ENCODE measurements at regions not wholly inside any gene's neighbourhood (a gene's known extent, or its start where the extent isn't known, plus 50 kb on each side); places are given as distances from the start of the nearest gene placed in this dataset.

DNA sequence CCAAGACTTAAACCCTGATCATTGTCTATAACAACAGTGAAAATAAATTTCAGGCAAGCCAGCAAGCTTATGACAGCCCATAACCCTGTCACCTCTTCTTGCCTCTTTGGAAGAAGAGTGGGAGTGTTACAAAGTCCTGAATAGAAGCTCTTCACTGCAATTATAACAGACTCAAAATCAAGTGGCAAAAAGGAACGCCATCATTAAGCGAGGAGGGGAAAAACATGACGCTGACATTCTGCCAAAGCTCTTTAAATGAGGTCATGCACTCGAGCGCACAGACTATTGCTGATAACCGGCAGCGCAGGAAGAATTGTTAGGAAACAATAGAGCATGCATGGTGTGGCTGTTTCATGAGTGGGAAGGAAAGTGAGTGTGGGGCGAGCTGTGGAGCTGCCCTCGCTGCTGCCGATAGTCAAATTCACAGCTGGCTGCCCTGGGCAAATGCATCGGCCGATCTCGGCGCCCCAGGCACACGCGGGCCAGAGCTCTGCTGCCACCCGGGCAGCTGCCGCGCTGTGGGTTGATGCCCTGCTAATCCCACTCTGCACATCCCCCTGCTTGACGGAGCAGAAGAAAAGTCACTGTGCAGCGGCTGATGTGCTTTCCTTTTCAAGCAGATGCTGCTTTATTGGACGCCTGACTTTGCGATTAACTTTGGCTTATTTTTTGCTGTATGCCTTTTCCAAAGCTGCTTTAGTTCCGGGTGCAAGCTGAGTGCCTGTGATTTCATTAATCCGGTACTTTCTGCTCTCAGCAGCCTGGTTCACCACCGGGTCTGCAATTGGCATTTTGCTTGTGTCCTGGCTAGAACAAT lies 102.4 kb upstream of the ST6GALNAC5 start:
- peak; percentile 81 for DNase-seq (ENCODE audit: low spot score)

DNA sequence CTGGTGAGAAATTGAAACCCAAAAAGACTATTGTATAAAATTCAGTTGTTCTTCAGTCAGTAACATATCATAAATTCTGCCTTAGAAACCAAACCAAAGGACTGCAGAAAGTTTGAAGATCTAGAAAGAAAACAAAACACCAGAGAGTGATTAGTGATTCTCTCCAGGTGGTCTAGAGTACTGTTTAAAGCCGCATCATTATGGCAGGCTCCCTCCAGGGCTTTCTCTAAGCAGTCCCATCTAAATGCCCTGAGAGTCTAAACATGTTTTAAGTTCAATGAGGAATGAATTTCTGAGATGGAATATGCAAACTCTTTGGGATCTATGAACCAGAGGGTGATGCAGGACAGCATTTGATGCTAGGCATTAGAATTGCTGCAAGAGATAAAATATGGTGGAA lies 100.9 kb upstream of the ST6GALNAC5 start:
- no peak for DNase-seq (ENCODE audit: low spot score)

DNA sequence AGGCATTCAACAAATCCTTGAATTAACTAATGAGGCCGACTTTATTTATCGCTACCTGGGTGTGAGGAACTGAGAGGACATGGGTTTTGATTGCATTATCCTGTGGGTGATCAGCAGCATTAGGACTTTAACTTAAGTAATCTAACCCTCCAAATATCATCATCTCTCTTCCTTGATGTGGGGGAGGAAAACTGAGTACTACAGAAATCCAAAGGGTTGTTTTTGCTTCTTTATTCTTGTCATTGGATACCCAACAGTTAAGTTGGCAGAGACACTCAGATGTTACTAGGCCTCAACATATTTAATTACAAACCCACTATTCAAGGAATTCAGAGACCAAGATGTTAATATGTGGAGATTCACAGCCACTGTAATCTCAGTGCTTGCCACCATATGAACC lies 97.4 kb upstream of the ST6GALNAC5 start:
- no peak for DNase-seq (ENCODE audit: low spot score)

DNA sequence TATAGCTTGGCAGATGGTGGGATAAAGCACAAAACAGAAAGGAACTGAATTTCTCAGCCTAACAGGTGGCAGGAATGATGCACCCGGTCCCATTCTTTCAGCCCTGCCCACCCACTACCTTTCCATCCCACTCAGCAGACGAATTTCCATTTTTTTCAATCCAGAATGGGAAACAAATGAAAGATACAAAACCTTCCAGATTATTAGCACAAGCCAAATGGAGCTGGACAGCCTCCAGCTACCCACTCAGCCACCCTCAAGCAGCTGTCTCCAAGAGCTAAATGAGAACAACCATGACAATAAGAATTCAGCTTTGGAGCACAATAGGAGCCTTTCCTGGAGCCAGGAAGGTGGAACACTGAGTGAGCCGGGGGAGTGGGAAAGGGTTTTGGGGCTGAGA lies 96.3 kb upstream of the ST6GALNAC5 start:
- DNase-seq (ENCODE audit: low spot score), result peak; percentile 14

DNA sequence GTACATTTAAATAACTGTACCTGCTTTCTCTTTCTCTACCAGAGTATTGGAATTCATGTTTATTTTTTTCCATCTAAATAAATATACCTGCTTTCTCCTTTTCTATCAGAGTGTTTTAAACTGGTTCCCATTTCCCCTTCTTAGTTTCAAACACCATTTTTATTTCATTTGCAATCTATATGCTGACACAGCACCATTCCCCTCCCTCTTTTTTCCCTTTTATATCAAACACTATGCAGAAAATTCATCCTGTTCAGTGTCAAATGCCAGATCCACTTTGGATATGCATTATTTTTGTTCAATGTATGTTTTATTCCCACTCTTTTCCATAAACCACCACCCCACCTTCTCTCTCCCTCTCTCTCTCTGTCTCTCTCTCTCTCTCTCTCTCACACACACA lies 85.8 kb upstream of the ST6GALNAC5 start:
- DNase-seq (ENCODE audit: low spot score), result no peak

DNA sequence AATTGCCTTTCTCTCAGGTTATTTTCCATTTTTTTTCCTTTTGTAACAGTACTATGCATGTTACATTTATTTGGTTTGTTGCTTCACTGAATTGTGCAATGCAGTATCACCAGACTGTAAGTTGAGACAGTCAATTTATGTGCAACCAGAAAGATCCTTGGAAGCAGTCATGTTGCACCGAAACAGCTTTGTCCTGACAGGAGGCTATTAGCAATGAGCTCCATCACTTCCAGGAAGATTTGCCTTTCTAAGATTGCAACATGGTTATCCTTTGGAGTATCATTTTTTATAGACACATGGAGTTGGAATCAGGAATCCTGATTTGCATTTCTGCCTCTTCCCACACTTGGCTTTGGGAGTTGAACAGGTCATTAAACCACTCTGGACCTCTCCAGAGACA lies 84.5 kb upstream of the ST6GALNAC5 start:
- DNase-seq (ENCODE audit: low spot score), result no peak

DNA sequence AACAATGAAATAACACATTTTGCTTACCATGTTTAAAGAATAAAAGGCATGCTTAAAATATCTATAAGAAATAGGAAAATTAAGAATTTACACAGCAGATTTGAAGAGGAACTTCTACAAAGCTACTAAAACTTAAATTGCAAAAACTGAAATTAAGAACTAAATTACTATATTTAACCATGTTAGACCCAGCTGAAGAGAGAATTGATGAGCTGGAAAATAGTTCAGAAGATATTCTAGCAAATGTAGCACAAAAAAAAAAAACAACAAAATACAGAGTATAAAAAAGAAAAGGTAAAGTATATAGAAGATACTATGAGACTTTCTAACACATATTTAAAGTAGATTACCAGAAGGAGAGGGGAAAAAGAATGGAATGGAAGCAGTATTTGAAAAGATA lies 82.8 kb upstream of the ST6GALNAC5 start:
- DNase-seq (ENCODE audit: low spot score), result no peak

DNA sequence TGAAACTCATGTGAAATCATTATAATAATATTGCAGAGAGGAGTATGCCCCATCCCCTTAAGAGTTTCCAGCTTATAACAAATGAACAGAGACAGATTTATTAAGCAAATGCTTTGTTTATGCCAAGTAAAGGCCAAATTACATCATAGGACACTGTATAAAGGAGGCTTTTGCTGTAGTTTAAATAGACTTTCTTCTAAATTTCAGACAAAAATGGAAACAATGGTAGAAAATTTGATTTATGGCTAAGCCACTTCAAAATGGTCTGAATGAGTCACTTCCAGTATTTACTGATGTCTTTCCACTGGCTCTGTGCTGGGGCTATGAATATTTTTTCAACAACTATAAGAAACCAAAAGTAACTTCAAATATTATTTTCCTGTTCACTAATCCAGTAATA lies 81.1 kb upstream of the ST6GALNAC5 start:
- no peak for DNase-seq (ENCODE audit: low spot score)

DNA sequence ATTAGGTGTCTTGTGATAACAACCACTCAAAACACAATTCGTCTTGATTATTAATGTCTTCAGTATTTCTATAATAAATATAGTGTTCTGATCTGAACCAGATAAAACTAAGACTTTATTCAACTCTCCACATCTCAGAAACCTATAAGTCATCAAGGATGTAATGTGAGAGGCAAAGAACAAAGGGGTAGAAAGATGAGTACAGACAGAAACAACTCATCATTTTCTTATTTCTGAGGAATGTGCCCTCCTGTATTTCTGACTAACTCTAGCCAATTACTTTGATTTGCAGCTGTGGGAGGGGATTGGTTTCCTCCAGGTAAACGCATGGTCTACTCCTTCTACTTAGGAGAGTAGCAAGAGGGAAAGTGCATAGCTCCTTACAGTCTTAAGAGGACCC lies 73.7 kb upstream of the ST6GALNAC5 start:
- DNase-seq (ENCODE audit: low spot score), result no peak

DNA sequence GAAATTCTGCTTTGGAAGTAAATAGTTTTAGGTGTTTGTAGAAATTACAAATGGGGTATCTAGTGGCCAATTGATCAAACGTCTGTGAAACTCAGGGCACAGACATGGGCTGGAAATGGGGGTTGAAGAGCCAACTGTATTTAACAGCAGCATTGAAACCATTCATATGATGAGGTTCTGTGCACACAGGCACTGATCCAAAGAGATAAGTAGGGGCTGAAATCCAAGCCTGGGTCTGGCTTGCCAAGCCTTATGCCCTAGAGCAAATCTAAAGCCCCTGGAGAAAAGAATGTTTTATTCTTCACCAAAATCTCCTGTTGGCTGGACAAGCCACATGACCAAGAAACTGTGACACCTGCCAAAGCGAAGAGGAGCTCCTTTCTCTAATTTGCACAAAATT lies 67.6 kb upstream of the ST6GALNAC5 start:
- DNase-seq (ENCODE audit: low spot score), result peak; percentile 26

DNA sequence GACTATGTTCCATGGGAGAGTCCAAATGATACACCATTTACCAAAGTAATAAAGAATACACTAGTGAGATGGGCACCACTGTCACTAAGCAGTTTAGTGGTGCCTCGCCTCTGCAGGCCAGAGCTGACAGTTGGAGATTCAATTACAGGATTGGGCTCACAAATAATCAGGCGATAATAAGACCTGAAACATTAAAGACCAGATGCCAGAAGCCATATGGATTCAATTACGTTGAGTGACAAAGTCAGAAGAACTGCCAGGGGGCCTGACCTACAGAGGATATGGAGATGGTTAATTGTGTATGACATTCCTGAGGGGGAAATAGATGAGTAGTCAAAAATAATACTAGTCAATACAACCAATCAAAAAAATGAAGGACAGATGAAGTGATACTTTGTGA lies 65.2 kb upstream of the ST6GALNAC5 start:
- DNase-seq (ENCODE audit: low spot score), result peak; percentile 65

DNA sequence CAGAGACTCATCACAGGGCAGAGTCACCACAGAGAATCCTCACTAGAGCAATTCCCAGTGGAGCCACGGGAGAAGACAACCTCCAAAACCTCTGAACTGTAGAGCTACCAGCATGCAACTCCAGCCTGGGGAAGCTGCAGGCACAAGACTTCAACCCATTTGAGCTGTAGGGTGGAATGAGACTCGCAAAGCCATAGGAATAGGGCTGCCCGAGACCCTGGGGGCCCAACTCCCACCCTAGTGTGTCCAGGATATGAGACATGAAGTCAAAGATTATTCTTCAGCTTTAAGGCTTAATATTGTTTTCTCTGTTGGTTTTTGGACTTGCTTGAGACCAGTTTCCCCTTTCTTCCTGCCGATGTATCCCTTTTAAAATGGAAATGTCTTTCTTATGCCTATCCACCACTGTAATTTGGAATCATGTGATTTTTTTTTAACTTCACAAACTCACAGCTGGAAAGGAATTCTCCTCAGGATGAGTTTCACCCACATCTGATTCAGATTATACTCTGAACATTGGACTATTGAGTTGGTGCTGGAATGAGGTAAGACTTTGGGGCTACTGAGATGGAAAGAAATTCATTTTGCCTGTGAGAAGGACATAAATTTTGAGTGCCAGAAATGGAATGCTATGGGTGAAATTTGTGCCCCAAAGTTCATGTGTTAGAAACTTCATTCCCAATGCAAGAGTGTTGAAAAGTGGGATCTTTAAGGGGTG lies 59.6 kb upstream of the ST6GALNAC5 start:
- no peak for DNase-seq (ENCODE audit: low spot score)
